ES-I3 (cell line): ENCODE measurements at regions not wholly inside any gene's neighbourhood (a gene's known extent, or its start where the extent isn't known, plus 50 kb on each side); places are given as distances from the start of the nearest gene placed in this dataset.

Source experiments
- H3K36me3 ChIP-seq: 2 replicates; pipeline ENCODE4 v1.6.1; 2013; ENCODE audit warnings: mild to moderate bottlenecking, low read length, control low read depth, moderate library complexity; ENCODE audit not compliant: insufficient read depth
- H3K4me1 ChIP-seq: 2 replicates; pipeline ENCODE4 v1.6.1; 2013; ENCODE audit warnings: mild to moderate bottlenecking, control low read depth, low read length; ENCODE audit not compliant: insufficient read depth
- H3K9ac ChIP-seq: 2 replicates; pipeline ENCODE4 v1.6.1; 2013; ENCODE audit warnings: low read depth, mild to moderate bottlenecking, low read length, moderate library complexity
- H3K9me3 ChIP-seq: 2 replicates; pipeline ENCODE4 v1.6.1; 2013; ENCODE audit warnings: mild to moderate bottlenecking, low read length, moderate library complexity; ENCODE audit not compliant: control insufficient read depth, insufficient read depth

DNA sequence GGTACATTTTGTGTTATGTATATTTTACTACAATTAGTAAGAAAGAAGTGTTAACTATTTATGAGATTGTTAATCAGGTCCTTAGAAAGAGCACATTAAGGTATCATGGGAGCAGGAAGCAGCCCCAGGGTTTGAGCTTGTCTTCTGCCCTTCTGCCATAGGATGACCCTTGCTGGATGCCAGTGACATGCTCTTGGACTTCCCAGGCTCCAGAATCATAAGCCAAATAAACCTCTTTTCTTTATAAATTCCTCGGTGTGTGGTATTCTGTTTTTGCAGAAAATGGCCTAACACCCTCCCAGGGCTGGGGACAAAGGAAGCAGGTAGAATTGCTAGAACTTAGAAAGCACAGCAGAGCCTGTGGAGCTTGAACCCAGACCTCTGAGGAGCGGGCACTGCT, 164.7 kb downstream of the VRK1 start:
- no peak overlapping the region for H3K9ac ChIP-seq
- H3K9me3 ChIP-seq, result peaks cover 3% of the 10 kb centered on the region
- H3K4me1 ChIP-seq, result no peaks in the 10 kb centered on the region
- no peaks in the 10 kb centered on the region for H3K36me3 ChIP-seq

DNA sequence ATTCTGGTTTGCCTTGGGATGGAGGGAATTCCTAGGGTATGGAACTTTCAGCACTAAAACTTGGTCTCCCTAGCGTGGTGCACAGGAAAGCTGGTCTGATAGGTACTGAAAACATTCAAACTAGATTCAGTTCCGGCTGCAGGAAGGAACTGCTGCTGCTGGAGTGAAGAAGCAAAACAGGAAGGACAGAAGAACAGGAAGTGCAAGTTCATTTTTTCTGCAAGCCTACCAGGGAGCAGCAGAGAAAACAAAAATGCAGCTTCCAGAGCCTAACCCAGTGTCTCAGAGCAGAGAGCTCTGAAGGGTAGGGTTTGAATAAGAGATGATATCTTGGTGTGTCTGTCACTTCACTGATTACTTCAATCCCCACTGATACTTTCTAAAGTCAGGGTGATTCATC, 165.2 kb downstream of the VRK1 start:
- Histone ChIP-seq H3K9me3 (peaks cover 3% of the 10 kb centered on the region), H3K9ac (no peak overlapping the region), H3K36me3 (no peaks in the 10 kb centered on the region), H3K4me1 (no peaks in the 10 kb centered on the region)

DNA sequence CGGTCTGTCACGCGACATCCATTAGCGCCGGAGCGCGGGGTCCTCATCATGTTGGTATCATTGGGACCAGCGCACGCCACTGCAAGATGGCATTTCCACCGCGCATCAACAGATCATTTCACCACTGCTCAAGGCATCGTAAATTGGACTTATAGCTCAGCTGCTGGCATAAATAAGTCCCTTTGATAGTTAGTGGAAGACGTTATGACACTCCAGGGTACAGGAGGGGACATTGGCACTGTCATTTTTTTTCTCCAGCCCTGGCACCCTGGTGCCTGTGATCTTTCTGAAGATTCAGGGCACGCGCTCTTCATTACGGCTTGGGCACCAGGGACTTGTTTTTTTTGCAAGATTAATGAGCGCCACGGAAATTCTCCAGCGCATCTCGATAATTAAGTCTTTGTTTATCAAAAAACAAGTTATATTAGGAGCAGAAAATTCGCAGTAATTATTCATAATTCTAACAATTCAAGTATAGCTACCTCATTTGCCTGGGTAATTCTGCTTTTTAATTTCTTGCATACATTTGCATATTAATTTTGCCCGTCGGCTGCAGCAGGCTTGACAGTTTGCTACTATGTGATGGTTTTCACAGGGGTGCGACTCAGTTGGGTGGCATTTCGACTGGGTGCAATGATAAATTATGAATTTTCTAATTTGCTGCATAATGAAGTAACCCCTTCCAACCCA, 167.7 kb downstream of the VRK1 start:
- Histone ChIP-seq H3K4me1 (no peaks in the 10 kb centered on the region), H3K9me3 (peaks cover 5% of the 10 kb centered on the region), H3K36me3 (no peaks in the 10 kb centered on the region), H3K9ac (no peak overlapping the region)

DNA sequence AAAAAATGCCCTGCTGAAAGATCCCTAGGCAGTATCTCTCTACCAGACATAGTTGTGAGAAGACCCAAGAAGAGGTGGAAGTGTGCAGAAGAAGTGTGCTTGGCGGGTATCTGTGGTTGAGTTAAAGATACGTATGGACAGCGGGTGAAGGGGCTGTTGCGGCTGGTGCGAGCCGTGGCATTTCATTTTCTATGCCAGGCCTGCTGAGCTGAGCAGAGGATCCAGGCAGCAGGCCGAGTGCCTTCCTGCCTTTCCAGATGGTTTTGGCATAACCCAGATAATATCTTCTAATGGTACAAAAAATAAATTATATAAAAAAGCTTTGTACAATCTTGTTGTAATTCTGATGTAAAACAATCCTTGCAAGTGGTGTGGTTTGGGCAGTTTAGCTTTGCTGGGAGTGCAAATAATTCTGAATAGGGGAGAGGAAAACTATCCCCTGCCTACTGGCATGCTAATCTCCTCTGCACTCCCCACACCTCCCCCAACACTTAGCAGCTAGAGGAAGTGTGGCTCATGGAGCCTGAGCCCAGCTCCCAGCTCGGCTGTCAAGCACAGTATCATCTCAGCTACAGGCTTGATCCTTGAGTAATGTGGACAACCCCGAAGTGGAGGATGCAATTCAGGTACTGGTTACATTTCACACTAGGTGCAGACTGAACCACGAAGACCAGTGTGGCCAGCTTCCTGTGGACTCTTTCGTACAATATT, 168.9 kb downstream of the VRK1 start:
- H3K9me3 ChIP-seq, result peaks cover 5% of the 10 kb centered on the region
- no peak overlapping the region for H3K9ac ChIP-seq
- no peaks in the 10 kb centered on the region for H3K4me1 ChIP-seq
- no peaks in the 10 kb centered on the region for H3K36me3 ChIP-seq

DNA sequence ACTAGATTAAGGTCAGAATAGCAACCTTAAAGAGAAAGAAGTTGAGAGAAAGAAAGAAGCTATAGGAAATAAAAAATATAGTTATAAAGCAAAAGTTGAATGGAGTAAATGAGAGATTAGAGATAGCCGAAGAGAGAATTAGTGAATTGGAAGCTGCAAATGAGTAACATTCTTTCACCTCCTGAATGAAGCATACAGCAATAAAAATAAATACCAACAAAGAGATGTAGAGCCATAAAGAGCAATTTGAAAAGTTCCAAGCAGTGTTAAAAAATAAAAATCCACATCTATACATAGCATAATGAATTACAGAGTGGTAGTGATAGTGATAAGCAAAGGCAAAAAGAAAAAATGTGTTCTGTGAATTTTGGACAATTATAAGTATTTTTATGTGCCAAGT, 177.9 kb downstream of the VRK1 start:
- no peaks in the 10 kb centered on the region for H3K4me1 ChIP-seq
- peaks cover 8% of the 10 kb centered on the region; the same call in 1 of the 2 replicates for H3K9me3 ChIP-seq
- H3K9ac ChIP-seq, result no peak overlapping the region
- H3K36me3 ChIP-seq, result no peaks in the 10 kb centered on the region

DNA sequence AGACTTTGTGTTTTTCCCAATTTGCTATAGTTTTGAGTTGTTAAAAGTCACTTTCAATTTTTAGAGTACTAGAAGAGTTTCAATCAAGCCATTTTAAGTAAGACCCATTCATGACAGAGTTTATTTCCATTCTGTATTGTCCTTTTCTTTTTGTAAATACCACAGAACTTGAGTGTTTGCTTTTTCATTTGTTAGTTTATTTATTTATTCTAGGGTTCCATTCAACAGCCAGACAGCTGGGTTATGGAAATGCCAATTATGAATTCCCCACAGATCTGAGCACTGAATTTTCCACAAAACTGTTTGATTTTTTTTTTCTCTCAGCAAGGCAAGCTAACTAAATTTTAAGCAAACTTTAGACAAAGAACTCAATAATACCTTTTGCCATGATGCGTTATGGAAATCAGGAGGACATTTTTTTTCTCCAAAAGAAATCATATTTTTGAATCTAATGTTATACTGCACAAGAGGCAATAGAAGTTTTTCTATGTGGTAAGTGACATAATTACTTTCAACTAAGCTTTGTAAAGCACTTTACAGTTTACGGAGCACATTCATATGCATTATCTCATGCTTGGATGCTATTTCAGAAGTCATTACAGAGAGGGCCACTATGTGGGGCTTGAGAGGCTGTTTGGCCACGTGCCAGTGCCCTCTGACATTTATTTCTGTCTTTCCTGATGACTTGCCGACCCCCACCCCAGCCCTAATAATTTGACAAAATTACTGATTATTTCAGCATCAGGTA, 181.5 kb downstream of the VRK1 start:
- Histone ChIP-seq H3K36me3 (no peaks in the 10 kb centered on the region), H3K4me1 (no peaks in the 10 kb centered on the region), H3K9me3 (peaks cover 8% of the 10 kb centered on the region; the same call in 1 of the 2 replicates), H3K9ac (no peak overlapping the region)

DNA sequence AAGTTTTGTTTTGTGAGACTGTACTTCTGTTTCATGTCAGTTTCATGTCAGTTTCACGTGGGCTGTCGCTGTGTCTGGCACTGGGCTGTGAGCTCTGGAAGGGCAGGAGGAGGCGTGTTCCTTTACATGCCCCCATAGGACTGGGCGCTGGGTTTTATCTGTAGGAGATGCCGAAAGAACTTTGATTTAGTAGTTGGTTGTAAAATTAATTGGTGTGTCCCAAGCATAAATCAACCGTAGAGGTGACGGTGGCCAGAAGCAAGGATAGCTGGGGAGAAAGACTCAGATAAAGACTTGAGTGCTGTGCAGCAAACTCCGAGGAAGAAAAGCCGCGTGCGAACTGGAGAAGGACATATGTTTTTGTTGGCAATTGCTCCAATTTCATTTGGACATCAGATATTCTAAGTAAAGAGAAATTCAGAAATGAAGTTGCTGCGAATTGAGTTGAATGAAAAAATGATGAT, 182.5 kb downstream of the VRK1 start:
- no peak overlapping the region for H3K9ac ChIP-seq
- no peaks in the 10 kb centered on the region for H3K4me1 ChIP-seq
- peaks cover 4% of the 10 kb centered on the region; the same call in 1 of the 2 replicates for H3K9me3 ChIP-seq
- H3K36me3 ChIP-seq, result no peaks in the 10 kb centered on the region

DNA sequence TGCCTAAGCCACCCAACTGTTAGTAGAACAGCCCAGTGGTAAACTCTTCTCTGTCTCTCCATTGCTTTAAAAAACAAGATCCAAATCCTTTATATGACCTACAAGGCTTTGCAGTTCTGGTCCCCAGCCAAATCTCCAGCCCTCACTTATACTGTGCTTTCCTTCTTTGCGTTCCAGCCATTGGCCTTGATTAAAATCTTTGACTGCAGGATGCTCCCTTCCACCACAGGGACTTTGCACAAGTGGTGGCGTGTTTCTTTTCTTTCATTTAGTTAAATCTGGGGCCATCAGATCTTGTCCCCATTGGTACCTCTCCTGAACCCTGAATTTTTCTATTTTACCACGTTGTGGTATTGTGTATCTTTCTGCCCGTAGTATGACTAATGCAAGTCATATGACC, 183.7 kb downstream of the VRK1 start:
- no peak overlapping the region for H3K9ac ChIP-seq
- no peaks in the 10 kb centered on the region for H3K36me3 ChIP-seq
- no peaks in the 10 kb centered on the region for H3K4me1 ChIP-seq
- no peaks in the 10 kb centered on the region for H3K9me3 ChIP-seq

DNA sequence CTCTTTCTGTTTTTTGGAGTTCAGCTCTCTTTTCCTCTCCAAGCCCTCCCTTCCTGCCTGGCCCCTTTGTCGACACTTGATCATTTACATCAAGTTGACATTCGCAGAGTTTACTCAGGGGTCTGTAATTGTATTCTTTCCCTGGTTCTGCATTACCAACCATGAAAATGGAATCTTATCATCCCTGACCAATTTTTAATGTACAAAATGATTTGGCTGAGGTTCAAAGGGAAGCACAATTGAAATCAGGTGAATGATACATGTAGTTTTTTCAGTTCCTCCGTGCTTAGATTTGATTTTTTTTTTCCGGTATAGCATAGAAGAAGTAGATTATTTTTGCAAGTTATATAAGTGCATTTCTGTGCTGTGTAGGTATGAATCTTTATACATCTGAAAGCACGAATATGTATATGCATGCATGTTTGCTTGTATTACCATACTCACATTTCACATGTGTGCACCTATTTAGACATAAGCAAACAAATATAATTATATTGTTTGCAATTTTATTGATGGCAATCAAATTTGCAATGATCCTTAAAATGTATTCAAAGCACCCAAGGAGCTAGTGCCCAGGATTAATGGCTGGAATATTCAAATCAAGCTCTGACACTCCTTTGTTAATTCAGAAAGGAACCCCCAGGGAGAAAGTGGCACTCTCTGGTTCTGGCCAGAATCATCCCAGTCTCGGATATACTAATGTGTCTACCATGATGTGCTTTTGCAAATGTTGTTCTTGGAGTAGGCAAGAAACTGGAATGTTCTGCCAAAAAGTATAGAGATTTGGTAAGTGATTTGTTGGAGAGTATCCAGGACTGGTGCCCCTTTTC, 189.3 kb downstream of the VRK1 start:
- Histone ChIP-seq H3K9me3 (0 out of 2 replicates have a peak, but pooled peaks cover 3% of the 10 kb centered on the region), H3K36me3 (no peaks in the 10 kb centered on the region), H3K4me1 (no peaks in the 10 kb centered on the region; the same call in 1 of the 2 replicates), H3K9ac (no peak overlapping the region)

DNA sequence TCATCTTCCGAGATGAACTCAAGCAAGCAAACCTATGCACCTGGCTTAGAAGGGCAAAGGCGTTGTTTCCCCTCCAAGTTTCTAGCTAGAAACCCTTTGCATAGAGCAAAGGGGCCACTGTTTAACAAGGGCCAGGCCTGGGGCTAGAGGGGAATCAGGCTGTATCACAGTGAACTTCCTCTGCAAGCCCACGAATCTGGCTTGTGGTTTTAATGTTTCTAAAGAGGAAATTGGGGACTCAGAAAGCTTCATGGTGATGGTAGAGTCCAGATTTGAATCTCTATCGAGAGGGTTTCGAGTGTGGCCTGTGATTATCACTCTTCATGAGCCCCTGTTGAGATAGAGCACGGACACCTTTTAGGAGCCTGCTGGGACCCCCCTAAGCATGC, 189.9 kb downstream of the VRK1 start:
- 0 out of 2 replicates have a peak, but pooled peaks cover 3% of the 10 kb centered on the region for H3K9me3 ChIP-seq
- no peak overlapping the region for H3K9ac ChIP-seq
- no peaks in the 10 kb centered on the region; the same call in 1 of the 2 replicates for H3K4me1 ChIP-seq
- no peaks in the 10 kb centered on the region for H3K36me3 ChIP-seq

DNA sequence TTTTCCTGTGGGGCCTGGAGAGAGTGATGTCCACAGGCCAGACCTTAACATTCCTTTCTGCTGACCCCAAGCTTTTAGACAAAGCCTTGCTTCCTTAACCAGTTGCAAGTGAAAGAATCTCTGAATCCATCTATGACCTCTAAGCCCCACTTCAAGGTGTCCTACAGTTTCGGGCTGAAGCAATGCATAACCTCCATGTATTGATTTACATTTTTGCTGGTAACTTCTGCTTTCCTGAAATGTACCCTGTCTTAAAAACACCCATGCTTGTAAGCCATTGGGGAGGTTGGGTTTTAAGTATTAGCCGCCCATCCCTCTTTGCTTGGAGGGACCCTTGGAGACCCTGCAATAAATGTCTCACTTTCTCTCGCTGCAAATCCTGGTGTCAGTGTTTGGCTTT, 190.6 kb downstream of the VRK1 start:
- 0 out of 2 replicates have a peak, but pooled peaks cover 3% of the 10 kb centered on the region for H3K9me3 ChIP-seq
- H3K4me1 ChIP-seq, result no peaks in the 10 kb centered on the region; the same call in 1 of the 2 replicates
- no peaks in the 10 kb centered on the region for H3K36me3 ChIP-seq
- no peak overlapping the region for H3K9ac ChIP-seq

DNA sequence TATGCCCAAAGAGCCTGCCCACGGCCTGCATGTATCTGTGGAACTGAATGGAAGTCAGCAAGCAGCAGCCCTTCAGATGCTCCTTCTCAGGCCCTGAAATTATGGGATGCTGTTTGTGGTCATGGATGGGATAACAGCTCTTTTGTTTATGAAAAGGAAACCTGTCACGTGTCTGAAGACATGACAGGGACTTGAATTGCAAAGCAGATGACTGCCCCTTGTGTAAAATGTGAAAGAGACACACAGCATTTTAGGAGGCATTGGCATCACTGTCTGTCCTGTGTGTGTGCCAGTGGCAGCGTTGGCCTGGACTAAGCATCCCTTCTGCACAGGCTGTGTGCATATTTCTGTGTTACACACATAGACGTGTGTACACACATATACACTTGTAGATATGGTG, 192.1 kb downstream of the VRK1 start:
- Histone ChIP-seq H3K9ac (no peak overlapping the region), H3K9me3 (0 out of 2 replicates have a peak, but pooled peaks cover 3% of the 10 kb centered on the region), H3K36me3 (no peaks in the 10 kb centered on the region), H3K4me1 (no peaks in the 10 kb centered on the region; the same call in 1 of the 2 replicates)

DNA sequence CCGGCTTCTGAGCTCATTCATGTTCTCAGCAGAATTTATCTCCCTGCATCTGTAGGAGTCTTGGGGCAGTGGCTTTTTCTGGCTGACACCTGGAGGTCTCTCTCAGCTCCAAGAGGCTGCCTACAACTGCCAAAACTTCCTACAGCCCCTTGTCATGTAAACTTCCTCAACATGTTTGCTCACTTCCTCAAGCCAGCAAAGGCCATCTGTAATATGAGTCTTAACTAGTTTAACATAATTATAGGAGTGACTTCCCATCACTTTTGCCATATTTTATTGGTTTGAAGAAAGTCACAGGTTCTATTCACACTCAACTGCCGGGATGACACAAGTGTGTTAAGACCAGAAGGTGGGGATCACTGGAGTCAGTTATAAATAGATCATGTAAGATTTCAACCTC, 194.0 kb downstream of the VRK1 start:
- Histone ChIP-seq H3K4me1 (no peaks in the 10 kb centered on the region; the same call in 1 of the 2 replicates), H3K9ac (no peak overlapping the region), H3K9me3 (0 out of 2 replicates have a peak, but pooled peaks cover 3% of the 10 kb centered on the region), H3K36me3 (no peaks in the 10 kb centered on the region)

DNA sequence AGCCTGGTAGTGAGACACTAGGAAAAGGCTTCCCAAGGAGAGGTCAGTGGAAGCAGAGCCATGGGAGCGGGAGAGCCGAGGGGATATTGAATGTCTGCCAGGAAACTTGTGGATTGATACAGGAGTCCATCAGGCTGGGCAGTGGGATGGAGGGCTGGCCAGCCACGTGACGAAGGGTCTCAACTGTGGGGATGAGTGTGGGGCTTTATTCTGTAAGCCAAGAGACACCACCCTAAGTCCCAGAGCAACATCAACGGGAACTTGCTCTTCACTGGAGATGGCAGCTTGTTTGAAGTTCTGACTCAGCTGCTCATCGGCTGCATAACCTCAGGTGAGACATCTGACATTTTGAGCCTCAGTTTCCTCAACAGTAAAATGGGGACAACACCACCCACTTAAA, 197.8 kb downstream of the VRK1 start:
- 0 out of 2 replicates have a peak, but pooled peaks cover 3% of the 10 kb centered on the region for H3K9me3 ChIP-seq
- no peaks in the 10 kb centered on the region for H3K36me3 ChIP-seq
- no peak overlapping the region for H3K9ac ChIP-seq
- no peaks in the 10 kb centered on the region for H3K4me1 ChIP-seq
